Keratinocyte (primary cell): ENCODE measurements at regions not wholly inside any gene's neighbourhood (a gene's known extent, or its start where the extent isn't known, plus 50 kb on each side); places are given as distances from the start of the nearest gene placed in this dataset.

Experiments used
- DNase-seq: peaks from one replicate; pipeline ENCODE4 v3.0.0-alpha.2; 2011; ENCODE audit warnings: low read depth, missing footprints, low spot score
- FAIRE-seq: peaks from 2 replicates; lab custom pipeline; 2011; peaks lifted over from hg19 to GRCh38; lab: Jason Lieb, UNC
- H2AFZ ChIP-seq: 2 replicates; pipeline ENCODE4 v1.6.0; 2012; ENCODE audit warnings: low read length, control low read depth, inconsistent platforms; ENCODE audit not compliant: control insufficient read depth
- H3K27ac ChIP-seq: 2 replicates; pipeline ENCODE4 v1.5.1; 2011; ENCODE audit warnings: low read length; ENCODE audit not compliant: control insufficient read depth, insufficient read depth
- H3K27me3 ChIP-seq: 3 replicates; pipeline ENCODE4 v1.6.0; 2011; ENCODE audit warnings: low read length; ENCODE audit not compliant: control insufficient read depth, insufficient read depth; ENCODE audit errors: extremely low read depth
- H3K36me3 ChIP-seq, 2 experiments: 2 replicates in 1 of 2; 3 replicates in 1 of 2; pipeline ENCODE4 v1.5.1; 2011; ENCODE audit warnings: low read length in 2 of 2, mild to moderate bottlenecking in 1 of 2; ENCODE audit not compliant: control insufficient read depth in 2 of 2, insufficient read depth in 2 of 2; ENCODE audit errors: extremely low read depth in 1 of 2
- H3K4me1 ChIP-seq: 3 replicates; pipeline ENCODE4 v1.5.1; 2011; ENCODE audit warnings: low read length; ENCODE audit not compliant: control insufficient read depth, insufficient read depth; ENCODE audit errors: extremely low read depth
- H3K4me2 ChIP-seq: 3 replicates; pipeline ENCODE4 v1.6.0; 2011; ENCODE audit warnings: low read depth, low read length; ENCODE audit not compliant: control insufficient read depth, insufficient read depth; ENCODE audit errors: extremely low read depth
- H3K4me3 ChIP-seq, 3 experiments: fragments of 200-600 bp in 1 of 3; sonication (generic) in 1 of 3; 2 replicates in 2 of 3; 3 replicates in 1 of 3; pipeline ENCODE4 v1.5.1; 2011 to 2016; ENCODE audit warnings: low read length in 3 of 3, mild to moderate bottlenecking in 3 of 3, control low read depth in 2 of 3, inconsistent platforms in 1 of 3, low read depth in 1 of 3, mixed read lengths in 1 of 3, mixed run types in 1 of 3, moderate library complexity in 1 of 3; ENCODE audit not compliant: control insufficient read depth in 2 of 3, insufficient read depth in 2 of 3; ENCODE audit errors: extremely low read depth in 1 of 3
- H3K79me2 ChIP-seq: 2 replicates; pipeline ENCODE4 v1.6.0; 2012; ENCODE audit warnings: low read length; ENCODE audit not compliant: control insufficient read depth, insufficient read depth
- H3K9ac ChIP-seq: 3 replicates; pipeline ENCODE4 v1.6.0; 2011; ENCODE audit warnings: low read length; ENCODE audit not compliant: control insufficient read depth, insufficient read depth; ENCODE audit errors: extremely low read depth
- H3K9me1 ChIP-seq: 3 replicates; pipeline ENCODE4 v1.6.0; 2011; ENCODE audit warnings: low read length; ENCODE audit not compliant: control insufficient read depth, insufficient read depth; ENCODE audit errors: extremely low read depth
- H3K9me3 ChIP-seq: 2 replicates; pipeline ENCODE4 v1.5.1; 2012; ENCODE audit warnings: low read depth, low read length; ENCODE audit not compliant: control insufficient read depth
- H4K20me1 ChIP-seq: 3 replicates; pipeline ENCODE4 v1.6.0; 2011; ENCODE audit warnings: low read length; ENCODE audit not compliant: control insufficient read depth, insufficient read depth; ENCODE audit errors: extremely low read depth
- EZH2 ChIP-seq: IDR thresholded peaks from one replicate; pipeline ENCODE4 v1.6.1; 2012; ENCODE audit warnings: inconsistent platforms, mild to moderate bottlenecking, low read length, moderate library complexity
- dilution Hi-C: fragments of 300-500 bp; cut with MboI; formaldehyde crosslinking; loops from one replicate; pipeline ENCODE4 v1.7.0; 2020; ENCODE audit warnings: low sequenced_read_pairs; ENCODE audit not compliant: extremely low pct_ligation_motif_present
- TF ChIP-seq, protein P1 (sequence below), 3 experiments: IDR thresholded peaks in 1 of 3; conservative IDR thresholded peaks in 1 of 3; optimal IDR thresholded peaks in 1 of 3; 2 replicates in 2 of 3; 3 replicates in 1 of 3; pipeline versions ENCODE3 to v1.5.1; 2011; ENCODE audit warnings: low read length in 3 of 3, mild to moderate bottlenecking in 3 of 3, moderate library complexity in 2 of 3, control low read depth in 1 of 3, inconsistent platforms in 1 of 3; ENCODE audit not compliant: insufficient read depth in 2 of 3; ENCODE audit errors: extremely low read depth in 1 of 3

DNA sequence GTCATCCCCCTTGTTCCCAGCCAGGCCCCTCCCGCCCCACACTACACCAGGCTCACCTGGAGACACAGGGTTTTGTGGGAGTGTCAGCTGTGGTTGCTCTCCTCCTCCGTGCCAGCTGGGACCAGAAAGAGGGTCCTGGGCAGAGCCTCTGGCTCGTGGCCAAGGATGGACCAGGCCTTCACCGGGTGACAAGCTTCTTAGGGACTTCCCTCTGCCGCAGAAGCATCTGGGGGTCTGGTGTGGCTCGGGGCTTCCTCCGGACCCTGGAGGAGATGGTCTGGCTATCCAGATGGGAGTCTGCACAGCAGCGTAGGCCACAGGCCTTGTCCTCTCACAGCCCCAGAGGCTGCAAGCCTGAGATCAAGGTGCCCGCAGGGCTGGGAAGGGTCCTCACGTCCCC is 63.8 kb upstream of the CFAP46 start:
- Histone ChIP-seq H3K36me3 (no peaks in the 10 kb centered on the region), H3K27ac (no peak overlapping the region), H3K9me1 (no peaks in the 10 kb centered on the region), H2AFZ (no peak overlapping the region), H3K4me1 (peaks cover 5% of the 10 kb centered on the region), H4K20me1 (no peaks in the 10 kb centered on the region), H3K79me2 (no peaks in the 10 kb centered on the region), H3K4me2 (no peak overlapping the region), H3K9me3 (no peaks in the 10 kb centered on the region), H3K27me3 (peaks cover 7% of the 10 kb centered on the region), H3K4me3 (no peak overlapping the region), H3K9ac (no peak overlapping the region)
- dilution Hi-C loops = no loop called here
- no peak for TF ChIP-seq EZH2
- TF ChIP-seq, protein P1, sequence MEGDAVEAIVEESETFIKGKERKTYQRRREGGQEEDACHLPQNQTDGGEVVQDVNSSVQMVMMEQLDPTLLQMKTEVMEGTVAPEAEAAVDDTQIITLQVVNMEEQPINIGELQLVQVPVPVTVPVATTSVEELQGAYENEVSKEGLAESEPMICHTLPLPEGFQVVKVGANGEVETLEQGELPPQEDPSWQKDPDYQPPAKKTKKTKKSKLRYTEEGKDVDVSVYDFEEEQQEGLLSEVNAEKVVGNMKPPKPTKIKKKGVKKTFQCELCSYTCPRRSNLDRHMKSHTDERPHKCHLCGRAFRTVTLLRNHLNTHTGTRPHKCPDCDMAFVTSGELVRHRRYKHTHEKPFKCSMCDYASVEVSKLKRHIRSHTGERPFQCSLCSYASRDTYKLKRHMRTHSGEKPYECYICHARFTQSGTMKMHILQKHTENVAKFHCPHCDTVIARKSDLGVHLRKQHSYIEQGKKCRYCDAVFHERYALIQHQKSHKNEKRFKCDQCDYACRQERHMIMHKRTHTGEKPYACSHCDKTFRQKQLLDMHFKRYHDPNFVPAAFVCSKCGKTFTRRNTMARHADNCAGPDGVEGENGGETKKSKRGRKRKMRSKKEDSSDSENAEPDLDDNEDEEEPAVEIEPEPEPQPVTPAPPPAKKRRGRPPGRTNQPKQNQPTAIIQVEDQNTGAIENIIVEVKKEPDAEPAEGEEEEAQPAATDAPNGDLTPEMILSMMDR (optimal IDR thresholded peaks at IDR 0.05 in 1 of 3, IDR thresholded peaks at IDR 0.05 in 1 of 3, conservative IDR thresholded peaks at IDR 0.05 in 1 of 3; ENCODE audit: extremely low read depth in 1 of 3, insufficient read depth in 2 of 3, low read length in 3 of 3) = no peak
- FAIRE-seq = no peak
- no peak for DNase-seq

DNA sequence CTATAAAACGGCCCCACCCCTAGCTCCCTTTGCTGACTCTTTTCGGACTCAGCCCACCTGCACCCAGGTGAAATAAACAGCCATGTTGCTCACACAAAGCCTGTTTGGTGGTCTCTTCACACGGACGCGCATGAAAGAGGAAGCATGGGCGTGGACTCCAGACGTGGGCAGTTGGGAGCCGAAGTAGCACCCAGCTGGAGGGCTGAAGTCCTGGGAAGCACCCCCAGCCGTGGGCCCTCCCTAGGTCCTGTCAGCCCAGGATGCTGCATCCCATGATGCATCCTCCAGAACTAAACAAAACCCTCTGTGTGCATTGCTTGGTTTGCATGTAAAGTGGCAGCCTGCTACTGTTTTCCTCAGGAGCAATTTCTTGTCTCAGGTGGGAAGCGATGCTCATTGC is 62.1 kb upstream of the CFAP46 start:
- H3K9me1 ChIP-seq = no peaks in the 10 kb centered on the region
- H2AFZ ChIP-seq = no peak overlapping the region
- no peak overlapping the region for H3K4me2 ChIP-seq
- dilution Hi-C loops = no loop called here
- H3K9ac ChIP-seq = no peak overlapping the region
- H3K27me3 ChIP-seq = peaks cover 7% of the 10 kb centered on the region
- H3K4me1 ChIP-seq = peaks cover 5% of the 10 kb centered on the region
- no peaks in the 10 kb centered on the region for H4K20me1 ChIP-seq
- H3K79me2 ChIP-seq = no peaks in the 10 kb centered on the region
- H3K27ac ChIP-seq = no peak overlapping the region
- H3K9me3 ChIP-seq = no peaks in the 10 kb centered on the region
- no peaks in the 10 kb centered on the region for H3K36me3 ChIP-seq
- DNase-seq (no peak), FAIRE-seq (no peak)
- TF ChIP-seq EZH2 = no peak
- TF ChIP-seq, protein P1 (optimal IDR thresholded peaks at IDR 0.05 in 1 of 3, IDR thresholded peaks at IDR 0.05 in 1 of 3, conservative IDR thresholded peaks at IDR 0.05 in 1 of 3; ENCODE audit: extremely low read depth in 1 of 3, insufficient read depth in 2 of 3, low read length in 3 of 3) = no peak
- H3K4me3 ChIP-seq = no peak overlapping the region
